HL-60 (cell line): ENCODE measurements at regions not wholly inside any gene's neighbourhood (a gene's known extent, or its start where the extent isn't known, plus 50 kb on each side); places are given as distances from the start of the nearest gene placed in this dataset.

ENCODE experiments used
- DNase-seq, 2 experiments: peaks; one replicate each; pipeline ENCODE4 v3.0.0-alpha.2; 2010 to 2020; ENCODE audit warnings: low read depth in 1 of 2, low spot score in 1 of 2
- H3K27ac ChIP-seq: fragments of 250-450 bp; sonication (Bioruptor Pico); replicated peaks from 2 replicates; pipeline ENCODE4 v1.5.1; 2020; ENCODE audit warnings: mild to moderate bottlenecking, moderate library complexity
- H3K27me3 ChIP-seq: fragments of 250-450 bp; sonication (Bioruptor Pico); 2 replicates; pipeline ENCODE4 v1.5.1; 2021; ENCODE audit warnings: mild to moderate bottlenecking, moderate library complexity; ENCODE audit not compliant: insufficient read depth, poor library complexity, severe bottlenecking
- H3K4me3 ChIP-seq: replicated peaks from 2 replicates; pipeline ENCODE4 v1.5.1; 2011; ENCODE audit warnings: mild to moderate bottlenecking, control low read depth, low read length; ENCODE audit not compliant: insufficient read depth
- CTCF ChIP-seq: IDR thresholded peaks from one replicate; pipeline ENCODE4 v1.5.1; 2011; ENCODE audit warnings: low read length, control low read depth, inconsistent platforms; ENCODE audit not compliant: insufficient read depth
- GABPA ChIP-seq: IDR thresholded peaks from 2 replicates; pipeline ENCODE4 v1.6.1; 2012; ENCODE audit warnings: low read depth
- POLR2AphosphoS5 ChIP-seq: IDR thresholded peaks from 2 replicates; pipeline ENCODE4 v1.6.1; 2012; ENCODE audit warnings: low read depth
- REST ChIP-seq: IDR thresholded peaks from 2 replicates; pipeline ENCODE4 v1.6.1; 2012; ENCODE audit warnings: low read depth; ENCODE audit not compliant: insufficient replicate concordance
- SPI1 ChIP-seq: IDR thresholded peaks from 2 replicates; pipeline ENCODE4 v1.6.1; 2012; ENCODE audit warnings: low read depth, mild to moderate bottlenecking, borderline replicate concordance

- TF ChIP-seq GABPA (no peak), CTCF (no peak), SPI1 (no peak), POLR2AphosphoS5 (no peak), REST (no peak)
Observed at GRCh38 chr13:44873461-44873860, 115.8 kb downstream of the NUFIP1 start.

GRCh38 chr13:44872751-44873150, 116.5 kb downstream of the NUFIP1 start:
- Histone ChIP-seq H3K4me3 (no peak overlapping the region), H3K27me3 (peaks cover 4% of the 10 kb centered on the region), H3K27ac (no peak overlapping the region)
- TF ChIP-seq CTCF: no peak
- no peak for TF ChIP-seq GABPA
- TF ChIP-seq SPI1: no peak
- no peak for TF ChIP-seq REST
- TF ChIP-seq POLR2AphosphoS5: no peak
- DNase-seq: no peak

More at GRCh38 chr13:44873461-44873860, 115.8 kb downstream of the NUFIP1 start:
- DNase-seq: no peak
- H3K27ac ChIP-seq: no peak overlapping the region
- H3K4me3 ChIP-seq: no peak overlapping the region
- H3K27me3 ChIP-seq: peaks cover 4% of the 10 kb centered on the region

GRCh38 chr13:44870456-44870929, 118.8 kb downstream of the NUFIP1 start:
- H3K27ac ChIP-seq: no peak overlapping the region
- no peak for DNase-seq
- TF ChIP-seq SPI1: no peak
- TF ChIP-seq GABPA: no peak
- TF ChIP-seq POLR2AphosphoS5: no peak
- TF ChIP-seq CTCF: no peak
- peaks cover 4% of the 10 kb centered on the region for H3K27me3 ChIP-seq
- no peak overlapping the region for H3K4me3 ChIP-seq

- Histone ChIP-seq H3K4me3 (no peak overlapping the region), H3K27ac (no peak overlapping the region), H3K27me3 (peaks cover 4% of the 10 kb centered on the region)
- no peak for TF ChIP-seq GABPA
- TF ChIP-seq REST: no peak
- no peak for DNase-seq
Observed at GRCh38 chr13:44869167-44869566, 120.1 kb downstream of the NUFIP1 start.
